NB4 (cell line): ENCODE measurements at regions not wholly inside any gene's neighbourhood (a gene's known extent, or its start where the extent isn't known, plus 50 kb on each side); places are given as distances from the start of the nearest gene placed in this dataset.

Source experiments
- CTCF ChIP-seq: IDR thresholded peaks from one replicate; pipeline ENCODE4 v1.5.1; 2012; ENCODE audit warnings: low read depth, low read length
- POLR2A ChIP-seq: IDR thresholded peaks from 2 replicates; pipeline ENCODE4 v1.6.1; 2011; ENCODE audit warnings: mild to moderate bottlenecking; ENCODE audit not compliant: insufficient read length; ENCODE audit errors: extremely low read depth

- TF ChIP-seq CTCF (no peak), POLR2A (no peak)
Measured at GRCh38 chr6:153698637-153699036, 340.4 kb upstream of the OPRM1 start.
